ENCODE measurements at regions not wholly inside any gene's neighbourhood (a gene's known extent, or its start where the extent isn't known, plus 50 kb on each side); places are given as distances from the start of the nearest gene placed in this dataset.

DNA sequence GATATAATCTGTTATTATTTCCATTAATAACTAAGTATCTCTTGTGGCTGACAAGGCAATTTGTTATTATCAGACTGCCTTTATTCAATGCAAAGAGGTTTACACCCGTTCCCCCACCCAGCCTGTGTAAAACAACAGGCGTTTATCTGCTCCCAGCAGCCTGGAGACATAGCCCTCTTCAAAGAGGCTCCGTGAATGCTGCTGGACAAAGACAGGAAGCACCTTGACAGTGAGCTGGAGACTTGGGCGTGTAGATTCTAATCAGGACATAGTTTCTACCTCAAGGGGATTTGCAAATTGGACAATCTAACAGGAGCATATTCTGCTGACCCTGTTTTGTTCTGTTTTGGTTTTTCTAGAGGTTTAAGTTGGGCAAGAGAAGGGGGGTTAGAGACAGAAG lies 733.0 kb upstream of the KIRREL3 start:
- Histone ChIP-seq H3K9me3 (ENCODE audit: low read depth, low read length) (no peaks in the 10 kb centered on the region), H3K27me3 (ENCODE audit: insufficient read depth, low read length) (no peaks in the 10 kb centered on the region), H3K4me1 (ENCODE audit: insufficient read depth, low read length) (no peaks in the 10 kb centered on the region), H3K4me3 (ENCODE audit: low read length) (no peak overlapping the region)

GRCh38 chr11:127726367-127726766 lies 725.8 kb upstream of the KIRREL3 start:
- no peak overlapping the region for H3K4me3 ChIP-seq (ENCODE audit: low read length)
- H3K4me1 ChIP-seq (ENCODE audit: insufficient read depth, low read length): no peaks in the 10 kb centered on the region
- H3K9me3 ChIP-seq (ENCODE audit: low read depth, low read length): no peaks in the 10 kb centered on the region
- H3K27me3 ChIP-seq (ENCODE audit: insufficient read depth, low read length): no peaks in the 10 kb centered on the region

- Histone ChIP-seq H3K27me3 (ENCODE audit: insufficient read depth, low read length) (no peaks in the 10 kb centered on the region), H3K9me3 (ENCODE audit: low read depth, low read length) (no peaks in the 10 kb centered on the region), H3K4me1 (ENCODE audit: insufficient read depth, low read length) (no peaks in the 10 kb centered on the region), H3K4me3 (ENCODE audit: low read length) (no peak overlapping the region)
Observed at GRCh38 chr11:127723714-127724113, 723.1 kb upstream of the KIRREL3 start.

DNA sequence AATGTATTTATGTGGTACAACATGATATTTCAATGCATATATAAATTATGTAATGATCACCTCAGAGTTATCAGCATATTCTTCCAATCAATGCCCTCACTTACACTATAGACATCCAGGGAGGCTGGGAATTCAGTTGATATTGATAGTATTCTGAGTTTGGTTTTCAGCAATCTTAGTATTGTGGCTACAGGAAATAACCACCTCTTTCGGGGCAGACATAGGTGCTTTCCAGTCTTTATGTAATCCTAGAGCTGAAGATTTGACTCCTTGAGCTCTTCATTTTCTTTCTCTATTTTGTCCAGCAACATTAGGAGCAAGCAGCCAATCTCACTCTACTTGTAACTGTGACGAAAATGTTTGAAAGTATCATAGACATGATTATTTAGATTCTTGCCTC lies 712.7 kb upstream of the KIRREL3 start:
- H3K27me3 ChIP-seq (ENCODE audit: insufficient read depth, low read length): no peaks in the 10 kb centered on the region
- no peaks in the 10 kb centered on the region for H3K9me3 ChIP-seq (ENCODE audit: low read depth, low read length)
- H3K4me1 ChIP-seq (ENCODE audit: insufficient read depth, low read length): no peaks in the 10 kb centered on the region
- no peak overlapping the region for H3K4me3 ChIP-seq (ENCODE audit: low read length)

GRCh38 chr11:127711748-127712147 lies 711.2 kb upstream of the KIRREL3 start:
- H3K4me3 ChIP-seq (ENCODE audit: low read length): no peak overlapping the region
- H3K27me3 ChIP-seq (ENCODE audit: insufficient read depth, low read length): no peaks in the 10 kb centered on the region
- no peaks in the 10 kb centered on the region for H3K4me1 ChIP-seq (ENCODE audit: insufficient read depth, low read length)
- no peaks in the 10 kb centered on the region for H3K9me3 ChIP-seq (ENCODE audit: low read depth, low read length)

DNA sequence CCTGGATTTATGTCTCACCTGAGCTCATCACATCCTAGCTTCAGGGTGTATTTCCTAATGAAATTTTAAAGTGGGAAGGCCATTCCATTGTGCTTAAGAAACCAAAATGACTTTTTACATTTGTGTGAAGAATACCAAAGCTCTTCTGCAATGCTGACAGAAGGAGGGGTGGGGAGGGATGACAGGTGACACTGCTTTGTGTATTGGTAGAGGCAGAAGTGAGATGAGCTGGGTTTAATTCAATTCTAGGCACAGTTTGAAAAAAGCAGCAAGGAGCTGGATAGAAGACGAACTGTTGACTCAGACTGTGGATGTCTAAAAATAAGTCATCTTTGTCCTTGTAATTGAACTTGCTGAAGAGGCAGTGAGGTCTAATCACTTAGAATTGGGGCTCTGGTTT lies 710.3 kb upstream of the KIRREL3 start:
- Histone ChIP-seq H3K4me1 (ENCODE audit: insufficient read depth, low read length) (no peaks in the 10 kb centered on the region), H3K9me3 (ENCODE audit: low read depth, low read length) (no peaks in the 10 kb centered on the region), H3K27me3 (ENCODE audit: insufficient read depth, low read length) (no peaks in the 10 kb centered on the region), H3K4me3 (ENCODE audit: low read length) (no peak overlapping the region)

GRCh38 chr11:127709960-127710359 lies 709.4 kb upstream of the KIRREL3 start:
- Histone ChIP-seq H3K27me3 (ENCODE audit: insufficient read depth, low read length) (no peaks in the 10 kb centered on the region), H3K4me1 (ENCODE audit: insufficient read depth, low read length) (no peaks in the 10 kb centered on the region)

GRCh38 chr11:127693686-127694085 lies 693.1 kb upstream of the KIRREL3 start:
- no peak overlapping the region for H3K4me3 ChIP-seq (ENCODE audit: low read length)
- H3K27me3 ChIP-seq (ENCODE audit: insufficient read depth, low read length): no peaks in the 10 kb centered on the region
- no peaks in the 10 kb centered on the region for H3K4me1 ChIP-seq (ENCODE audit: insufficient read depth, low read length)
- H3K9me3 ChIP-seq (ENCODE audit: low read depth, low read length): no peaks in the 10 kb centered on the region

More at GRCh38 chr11:127709960-127710359, 709.4 kb upstream of the KIRREL3 start:
- no peaks in the 10 kb centered on the region for H3K9me3 ChIP-seq (ENCODE audit: low read depth, low read length)
- no peak overlapping the region for H3K4me3 ChIP-seq (ENCODE audit: low read length)

- Histone ChIP-seq H3K4me3 (ENCODE audit: low read length) (no peak overlapping the region), H3K9me3 (ENCODE audit: low read depth, low read length) (no peaks in the 10 kb centered on the region), H3K27me3 (ENCODE audit: insufficient read depth, low read length) (no peaks in the 10 kb centered on the region), H3K4me1 (ENCODE audit: insufficient read depth, low read length) (no peaks in the 10 kb centered on the region)
Observed at GRCh38 chr11:127683321-127683720, 682.8 kb upstream of the KIRREL3 start.

DNA sequence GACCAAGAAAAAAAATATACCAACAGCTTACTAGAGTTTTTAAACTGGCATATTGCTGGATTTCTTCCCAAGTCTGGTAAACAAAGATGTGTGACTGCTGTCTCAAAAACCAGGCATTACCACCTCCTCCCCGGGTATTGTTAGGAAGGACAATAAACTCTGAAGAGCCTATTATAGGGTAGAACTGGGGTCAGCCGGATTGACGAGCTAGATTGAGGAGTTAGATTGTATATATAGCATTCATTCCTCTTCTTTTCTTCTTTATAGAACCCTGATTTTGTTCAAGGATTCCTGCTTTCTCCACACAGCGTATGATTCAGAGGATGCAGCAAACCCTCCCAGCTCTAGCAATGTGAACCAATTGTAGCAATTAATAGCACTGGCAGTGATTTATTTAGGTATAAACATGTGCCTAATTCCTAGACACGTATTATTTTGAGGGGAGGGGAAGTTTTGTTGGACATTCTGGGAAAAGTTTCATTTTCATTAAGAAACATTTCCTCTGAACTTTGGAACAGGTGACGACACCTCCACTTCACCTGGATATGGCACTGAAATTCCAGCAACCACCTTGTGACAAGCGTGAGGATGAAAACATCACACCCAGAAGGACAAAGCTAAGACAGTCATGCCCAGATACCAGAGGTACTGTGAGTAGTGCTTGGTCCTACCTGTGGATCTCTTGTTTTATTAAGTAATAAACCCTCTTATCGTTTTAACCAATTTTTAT lies 679.4 kb upstream of the KIRREL3 start:
- Histone ChIP-seq H3K4me1 (ENCODE audit: insufficient read depth, low read length) (no peaks in the 10 kb centered on the region), H3K4me3 (ENCODE audit: low read length) (no peak overlapping the region), H3K9me3 (ENCODE audit: low read depth, low read length) (no peaks in the 10 kb centered on the region), H3K27me3 (ENCODE audit: insufficient read depth, low read length) (no peaks in the 10 kb centered on the region)

- H3K9me3 ChIP-seq (ENCODE audit: low read depth, low read length): no peaks in the 10 kb centered on the region
- no peak overlapping the region for H3K4me3 ChIP-seq (ENCODE audit: low read length)
Observed at GRCh38 chr11:127678631-127679030, 678.1 kb upstream of the KIRREL3 start.

GRCh38 chr11:127677660-127678425 lies 677.3 kb upstream of the KIRREL3 start:
- no peaks in the 10 kb centered on the region for H3K9me3 ChIP-seq (ENCODE audit: low read depth, low read length)
- no peak overlapping the region for H3K4me3 ChIP-seq (ENCODE audit: low read length)
- H3K27me3 ChIP-seq (ENCODE audit: insufficient read depth, low read length): no peaks in the 10 kb centered on the region
- no peaks in the 10 kb centered on the region for H3K4me1 ChIP-seq (ENCODE audit: insufficient read depth, low read length)

More at GRCh38 chr11:127678631-127679030, 678.1 kb upstream of the KIRREL3 start:
- no peaks in the 10 kb centered on the region for H3K4me1 ChIP-seq (ENCODE audit: insufficient read depth, low read length)
- no peaks in the 10 kb centered on the region for H3K27me3 ChIP-seq (ENCODE audit: insufficient read depth, low read length)

DNA sequence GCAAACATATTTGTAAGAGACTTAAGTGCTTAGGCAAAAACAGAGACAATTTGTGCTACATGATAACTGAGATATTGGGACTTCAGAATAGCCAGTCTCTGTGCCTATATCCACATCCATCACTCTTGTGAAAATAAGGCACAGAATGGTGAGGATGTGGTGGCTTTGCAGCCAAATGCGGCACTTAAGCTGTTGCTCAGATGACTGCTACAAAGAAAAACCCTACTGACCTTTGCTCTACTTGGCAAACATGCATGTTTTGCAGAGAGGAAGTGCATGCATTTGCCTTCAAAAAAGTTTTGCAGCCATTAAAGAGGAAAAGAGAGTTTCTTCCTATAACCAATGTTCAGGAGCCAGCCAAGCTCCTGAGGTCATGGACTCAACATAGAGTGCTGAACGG lies 675.0 kb upstream of the KIRREL3 start:
- H3K27me3 ChIP-seq (ENCODE audit: insufficient read depth, low read length): no peaks in the 10 kb centered on the region
- H3K4me1 ChIP-seq (ENCODE audit: insufficient read depth, low read length): no peaks in the 10 kb centered on the region
- H3K9me3 ChIP-seq (ENCODE audit: low read depth, low read length): no peaks in the 10 kb centered on the region
- H3K4me3 ChIP-seq (ENCODE audit: low read length): no peak overlapping the region

DNA sequence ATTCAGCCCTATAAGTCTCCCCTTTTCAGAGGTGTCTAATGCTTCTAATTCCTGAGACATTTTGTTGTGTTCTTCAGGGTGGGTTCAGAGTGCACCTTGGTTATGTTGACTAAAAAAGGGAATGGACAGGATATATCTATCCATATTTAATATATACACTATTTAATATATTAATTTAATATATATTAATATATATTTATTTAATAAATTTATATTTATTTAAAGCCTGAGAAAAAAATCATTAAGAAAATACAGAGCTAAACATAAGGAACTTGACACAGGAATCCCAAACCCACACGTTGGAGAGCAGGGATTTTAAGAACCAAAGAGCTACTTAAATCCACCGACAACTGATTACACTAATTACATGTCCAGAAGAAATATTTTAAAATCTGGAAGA lies 674.2 kb upstream of the KIRREL3 start:
- no peak overlapping the region for H3K4me3 ChIP-seq (ENCODE audit: low read length)
- H3K4me1 ChIP-seq (ENCODE audit: insufficient read depth, low read length): no peaks in the 10 kb centered on the region
- H3K27me3 ChIP-seq (ENCODE audit: insufficient read depth, low read length): no peaks in the 10 kb centered on the region
- no peaks in the 10 kb centered on the region for H3K9me3 ChIP-seq (ENCODE audit: low read depth, low read length)

DNA sequence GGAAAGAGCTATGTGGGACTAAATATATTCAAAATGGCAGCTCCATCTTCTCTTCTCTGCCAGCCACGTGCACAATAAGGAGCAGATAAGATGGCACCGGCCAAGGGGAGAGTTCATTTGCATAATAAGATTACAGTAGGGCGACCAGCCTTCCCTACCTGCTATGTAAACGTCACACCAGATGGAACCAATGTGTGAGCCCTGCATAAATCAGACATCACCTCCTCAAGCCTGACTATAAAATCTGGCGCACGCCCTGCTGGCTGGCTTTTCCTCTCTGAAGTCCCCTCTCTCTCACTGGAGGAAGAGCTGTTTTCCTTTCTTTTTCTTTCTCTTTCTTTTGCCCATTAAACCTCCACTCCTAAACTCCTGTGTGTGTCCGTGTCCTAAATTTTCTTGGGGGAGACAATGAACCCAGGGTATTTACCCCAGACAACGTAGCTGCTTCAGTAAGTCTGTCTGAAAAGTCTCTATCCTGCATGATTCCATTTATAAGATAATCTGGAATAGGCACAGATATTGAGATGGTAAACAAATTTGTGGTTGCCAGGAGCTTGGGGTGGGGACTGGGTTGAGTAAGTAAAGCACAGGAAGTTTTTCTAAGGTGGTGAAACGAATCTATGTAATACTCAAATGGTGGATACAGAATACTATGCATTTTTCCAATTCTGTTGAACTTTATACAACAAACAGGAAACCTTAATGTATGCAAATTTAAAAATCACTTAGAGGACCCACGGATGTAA lies 670.0 kb upstream of the KIRREL3 start:
- no peaks in the 10 kb centered on the region for H3K9me3 ChIP-seq (ENCODE audit: low read depth, low read length)
- no peaks in the 10 kb centered on the region for H3K27me3 ChIP-seq (ENCODE audit: insufficient read depth, low read length)
- no peak overlapping the region for H3K4me3 ChIP-seq (ENCODE audit: low read length)
- H3K4me1 ChIP-seq (ENCODE audit: insufficient read depth, low read length): no peaks in the 10 kb centered on the region

Measured in mononuclear cell (primary cell).